Dendritic cell treated with granulocyte-macrophage colony-stimulating factor and Interleukin-4, amounts not matched to agents 40 ng/mL and 50 ng/mL, for 4 days (primary cell): ENCODE measurements at regions not wholly inside any gene's neighbourhood (a gene's known extent, or its start where the extent isn't known, plus 50 kb on each side); places are given as distances from the start of the nearest gene placed in this dataset.
"Not testable (repeated sequence)": the region's sequence is repeated elsewhere in the genome, so short reads cannot be mapped to it uniquely, and the experiment has no call there.

Experiments used
- H3K27ac Mint-ChIP-seq: one replicate; pipeline ENCODE4 v1.8.0; 2022; ENCODE audit warnings: mild to moderate bottlenecking, mixed read lengths
- H3K27me3 Mint-ChIP-seq: one replicate; pipeline ENCODE4 v1.8.0; 2022; ENCODE audit warnings: mild to moderate bottlenecking, mixed read lengths
- H3K36me3 Mint-ChIP-seq: one replicate; pipeline ENCODE4 v1.8.0; 2022; ENCODE audit warnings: low read depth, mixed read lengths
- H3K4me1 Mint-ChIP-seq: one replicate; pipeline ENCODE4 v1.8.0; 2022; ENCODE audit warnings: low read depth, mixed read lengths
- H3K4me3 Mint-ChIP-seq: one replicate; pipeline ENCODE4 v1.8.0; 2022; ENCODE audit warnings: mild to moderate bottlenecking, moderate library complexity, mixed read lengths
- H3K9me3 Mint-ChIP-seq: one replicate; pipeline ENCODE4 v1.8.0; 2022; ENCODE audit warnings: mixed read lengths
- intact Hi-C: fragments of 100-400 bp; cut with micrococcal nuclease; formaldehyde crosslinking; loops from one replicate; pipeline ENCODE4 v1.15.0; 2022

DNA sequence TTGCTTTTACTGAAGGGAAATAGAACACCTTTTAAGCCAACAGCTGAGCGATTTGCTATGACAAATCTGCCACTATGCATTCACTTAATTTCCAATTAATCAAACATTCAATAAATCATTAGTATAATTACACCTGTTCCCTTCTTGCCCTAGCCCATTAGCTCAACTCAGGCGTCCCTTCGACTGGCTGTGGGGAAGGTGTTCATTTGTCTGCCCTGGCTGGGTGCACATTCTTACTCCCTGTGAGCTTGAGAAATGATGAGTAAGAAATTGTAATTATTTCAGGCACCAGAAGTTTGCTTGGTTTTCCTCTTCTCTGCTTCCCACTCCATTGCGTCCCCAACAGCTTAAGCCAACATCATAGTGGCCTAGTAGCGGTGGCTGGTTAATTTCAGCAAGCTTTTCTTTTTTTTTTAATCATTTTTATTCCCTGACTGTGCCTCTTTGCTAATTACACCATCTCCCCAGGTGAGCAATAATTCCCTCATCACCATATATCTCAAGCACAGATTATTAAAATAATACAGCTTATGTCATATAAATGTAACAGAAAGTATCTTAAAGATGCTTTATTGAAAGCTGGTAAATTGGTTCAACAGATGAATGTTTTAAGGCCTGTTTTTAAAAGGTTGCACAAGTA is 623.9 kb upstream of the RBFOX1 start:
- no peak overlapping the region for H3K27ac Mint-ChIP-seq
- H3K9me3 Mint-ChIP-seq = peaks cover 17% of the 10 kb centered on the region

DNA sequence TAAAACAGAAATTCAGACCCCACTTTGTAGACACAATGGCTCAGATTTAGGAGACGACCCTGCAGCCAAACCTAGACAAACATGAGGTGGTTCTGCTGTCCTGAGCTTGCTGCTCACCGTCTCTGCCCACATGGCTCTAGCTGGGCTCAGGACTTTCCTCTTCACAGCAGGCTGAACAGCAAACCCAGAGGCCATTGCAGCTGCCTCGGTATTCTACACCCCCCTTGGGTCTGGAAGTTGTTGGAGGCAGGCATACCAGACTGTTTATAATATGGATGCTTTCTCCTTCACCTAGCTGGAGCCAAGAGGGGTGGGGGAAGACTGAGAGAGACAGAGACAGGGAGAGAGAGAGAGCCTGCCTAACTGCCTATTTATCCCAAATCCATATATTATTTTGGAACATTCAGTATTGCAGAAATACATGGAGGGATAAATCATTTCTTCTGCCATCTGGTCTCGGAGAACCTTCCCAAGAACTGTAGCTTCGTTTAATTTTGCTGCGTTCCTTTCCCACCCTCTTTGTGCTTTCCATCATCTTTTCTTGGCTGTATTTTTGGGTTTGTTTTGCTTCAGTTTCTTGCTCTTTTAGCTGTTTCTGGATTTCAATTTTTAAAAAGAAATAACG is 628.2 kb upstream of the RBFOX1 start:
- Mint-ChIP-seq H3K27me3 (no peaks in the 10 kb centered on the region), H3K4me1 (no peaks in the 10 kb centered on the region), H3K27ac (no peak overlapping the region), H3K36me3 (no peaks in the 10 kb centered on the region), H3K4me3 (no peak overlapping the region), H3K9me3 (no peaks in the 10 kb centered on the region)
- intact Hi-C loops = no loop called here

More for the DNA sequence above, 623.9 kb upstream of the RBFOX1 start:
- intact Hi-C loops = no loop called here
- no peaks in the 10 kb centered on the region for H3K27me3 Mint-ChIP-seq
- H3K4me3 Mint-ChIP-seq = no peak overlapping the region
- H3K36me3 Mint-ChIP-seq = no peaks in the 10 kb centered on the region
- H3K4me1 Mint-ChIP-seq = no peaks in the 10 kb centered on the region

DNA sequence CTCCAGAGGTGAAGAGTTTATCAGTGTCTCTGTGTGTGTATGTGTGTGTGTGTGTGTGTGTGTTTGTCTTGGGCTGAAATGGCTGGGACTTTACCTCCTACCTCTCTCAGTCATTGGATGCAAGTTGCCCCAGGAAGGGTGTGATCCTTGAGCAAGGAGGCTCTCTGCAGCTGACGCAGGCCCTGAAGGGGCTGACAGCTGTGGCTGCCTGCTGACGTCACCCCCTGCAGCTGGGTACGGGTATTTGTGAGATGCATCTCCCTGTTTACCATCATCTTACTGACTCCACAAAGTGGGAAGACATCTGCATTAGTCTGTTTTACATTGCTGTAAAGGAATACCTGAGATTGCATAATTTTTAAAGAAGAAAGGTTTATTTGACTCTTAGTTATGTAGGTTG is 631.5 kb upstream of the RBFOX1 start:
- H3K27me3 Mint-ChIP-seq = no peaks in the 10 kb centered on the region

DNA sequence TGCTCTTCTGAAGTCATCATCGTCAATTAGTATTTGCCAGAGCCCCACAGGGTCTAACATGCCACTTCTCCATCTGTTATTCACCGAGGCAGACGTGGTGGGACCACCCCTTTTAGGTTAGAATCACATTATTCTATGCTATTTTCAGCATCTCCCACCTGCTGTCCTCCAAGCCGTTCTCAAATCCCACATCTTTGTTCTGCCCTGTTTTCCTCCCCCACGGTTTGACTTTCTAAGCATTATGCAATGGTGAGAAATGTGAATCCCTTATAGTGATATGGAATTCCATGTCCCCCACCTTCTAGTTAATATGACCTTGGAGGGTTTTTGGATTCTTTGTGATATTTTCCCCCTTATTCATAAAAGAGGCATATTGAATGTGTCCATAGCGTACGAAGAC is 634.1 kb upstream of the RBFOX1 start:
- no peaks in the 10 kb centered on the region for H3K9me3 Mint-ChIP-seq
- H3K4me3 Mint-ChIP-seq = no peak overlapping the region
- no peak overlapping the region for H3K27ac Mint-ChIP-seq
- no peaks in the 10 kb centered on the region for H3K27me3 Mint-ChIP-seq
- no peaks in the 10 kb centered on the region for H3K4me1 Mint-ChIP-seq
- H3K36me3 Mint-ChIP-seq = no peaks in the 10 kb centered on the region
- intact Hi-C loops = no loop called here

More for the DNA sequence above, 631.5 kb upstream of the RBFOX1 start:
- H3K4me3 Mint-ChIP-seq = no peak overlapping the region
- no peak overlapping the region for H3K27ac Mint-ChIP-seq
- intact Hi-C loops = no loop called here
- H3K9me3 Mint-ChIP-seq = no peaks in the 10 kb centered on the region
- no peaks in the 10 kb centered on the region for H3K4me1 Mint-ChIP-seq
- H3K36me3 Mint-ChIP-seq = no peaks in the 10 kb centered on the region

DNA sequence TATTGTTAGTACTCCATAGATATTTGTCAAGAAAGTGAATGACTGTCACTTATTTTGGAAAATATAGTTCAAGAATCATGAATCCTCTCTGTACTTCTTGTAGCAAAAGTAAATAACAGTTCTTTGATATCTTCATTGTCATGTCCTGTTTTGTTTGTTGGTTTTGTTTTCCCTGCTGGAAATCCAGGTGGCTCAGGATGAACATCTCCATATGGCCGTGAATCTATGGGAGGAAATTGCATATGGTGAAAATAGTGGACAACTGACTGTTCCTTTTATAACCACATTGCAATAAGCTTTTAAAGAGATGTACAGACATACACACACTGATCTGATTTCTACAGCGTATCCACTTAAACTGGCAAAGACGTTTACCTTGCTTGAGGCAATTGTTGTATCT is 637.0 kb upstream of the RBFOX1 start:
- Mint-ChIP-seq H3K4me1 (no peaks in the 10 kb centered on the region), H3K27me3 (no peaks in the 10 kb centered on the region), H3K27ac (no peak overlapping the region), H3K9me3 (no peaks in the 10 kb centered on the region), H3K36me3 (no peaks in the 10 kb centered on the region), H3K4me3 (no peak overlapping the region)
- intact Hi-C loops = no loop called here

DNA sequence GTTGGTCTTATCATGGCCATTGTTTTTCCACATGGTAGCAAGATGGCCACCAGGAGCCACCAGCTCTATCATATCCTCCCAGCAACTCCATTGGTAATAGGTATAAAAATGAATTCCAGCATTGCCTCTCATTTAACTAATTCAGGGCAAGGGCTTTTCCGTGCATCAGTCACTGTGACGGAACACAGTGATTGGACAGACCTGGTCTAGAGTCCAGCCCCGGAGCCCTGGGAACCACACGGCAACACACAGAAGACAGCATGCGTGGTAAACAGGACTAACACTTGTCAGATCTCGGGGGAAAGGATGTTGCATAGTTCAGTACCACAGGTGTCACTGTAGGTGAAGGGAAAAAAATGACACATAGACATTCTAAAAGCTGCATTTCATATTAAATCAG is 638.0 kb upstream of the RBFOX1 start:
- no peaks in the 10 kb centered on the region for H3K36me3 Mint-ChIP-seq
- intact Hi-C loops = no loop called here
- H3K9me3 Mint-ChIP-seq = no peaks in the 10 kb centered on the region
- no peak overlapping the region for H3K27ac Mint-ChIP-seq
- H3K27me3 Mint-ChIP-seq = no peaks in the 10 kb centered on the region
- H3K4me1 Mint-ChIP-seq = no peaks in the 10 kb centered on the region
- H3K4me3 Mint-ChIP-seq = no peak overlapping the region

DNA sequence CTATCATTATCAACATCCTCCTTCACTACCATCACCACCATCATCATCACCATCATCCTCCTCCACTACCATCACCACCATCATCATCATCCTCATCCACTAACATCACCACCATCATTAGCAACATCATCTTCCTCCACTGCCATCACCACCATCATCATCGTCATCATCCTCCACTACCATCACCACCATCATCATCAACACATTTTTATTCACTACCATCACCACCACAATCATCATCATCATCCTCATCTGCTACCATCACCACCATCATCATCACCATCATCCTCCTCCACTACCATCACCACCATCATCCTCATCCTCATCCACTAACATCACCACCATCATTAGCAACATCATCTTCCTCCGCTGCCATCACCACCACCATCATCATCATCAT is 639.2 kb upstream of the RBFOX1 start:
- H3K36me3 Mint-ChIP-seq, H3K27ac Mint-ChIP-seq, H3K27me3 Mint-ChIP-seq, H3K4me1 Mint-ChIP-seq, H3K4me3 Mint-ChIP-seq, intact Hi-C loops, H3K9me3 Mint-ChIP-seq: not testable (repeated sequence)

- Mint-ChIP-seq H3K4me3 (no peak overlapping the region), H3K9me3 (no peaks in the 10 kb centered on the region), H3K4me1 (no peaks in the 10 kb centered on the region), H3K27ac (no peak overlapping the region), H3K27me3 (no peaks in the 10 kb centered on the region), H3K36me3 (no peaks in the 10 kb centered on the region)
- intact Hi-C loops = no loop called here
Measured at GRCh38 chr16:6692874-6693273, 639.8 kb upstream of the RBFOX1 start.

DNA sequence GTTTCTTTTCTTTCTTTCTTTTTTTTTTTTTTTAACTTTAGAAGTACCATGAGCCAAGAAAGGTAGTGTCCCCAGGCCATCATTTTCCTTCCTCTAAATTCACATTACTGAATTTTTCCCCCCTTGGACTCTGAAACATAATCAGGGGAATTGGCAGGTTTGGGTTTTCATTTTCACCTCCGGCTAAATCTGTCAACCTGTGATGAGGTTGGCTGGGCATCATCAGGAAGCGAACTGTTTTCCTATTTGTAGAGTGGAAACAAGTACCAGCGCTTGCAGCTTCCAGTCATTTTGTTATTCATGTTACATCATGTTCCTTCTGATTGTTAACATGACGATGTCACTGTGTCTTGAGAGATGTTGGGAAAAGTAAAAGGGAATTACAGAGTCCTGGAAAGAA is 641.9 kb upstream of the RBFOX1 start:
- H3K36me3 Mint-ChIP-seq = no peaks in the 10 kb centered on the region

DNA sequence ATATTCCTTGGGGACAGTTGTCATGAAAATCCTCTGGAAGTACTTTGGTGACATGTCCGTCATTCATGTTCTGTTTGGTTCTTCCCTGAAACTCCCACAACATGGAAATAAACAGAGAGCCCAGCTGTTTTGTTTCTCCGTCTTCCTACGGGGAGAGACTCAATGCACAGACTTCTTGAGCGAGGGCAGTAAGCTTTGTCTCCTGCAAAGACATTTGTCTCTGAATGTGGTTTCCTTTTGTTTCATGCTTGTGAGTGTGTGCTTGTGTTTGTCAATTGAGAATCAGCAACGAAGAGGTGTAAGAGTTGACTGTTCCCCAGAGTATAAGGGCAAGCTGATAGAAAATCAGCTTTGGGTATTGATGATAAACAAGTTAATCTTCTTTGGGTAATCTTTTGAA is 643.0 kb upstream of the RBFOX1 start:
- Mint-ChIP-seq H3K4me3 (no peak overlapping the region), H3K27ac (no peak overlapping the region), H3K9me3 (no peaks in the 10 kb centered on the region), H3K36me3 (no peaks in the 10 kb centered on the region), H3K4me1 (no peaks in the 10 kb centered on the region), H3K27me3 (no peaks in the 10 kb centered on the region)
- intact Hi-C loops = no loop called here

More for the DNA sequence above, 641.9 kb upstream of the RBFOX1 start:
- no peaks in the 10 kb centered on the region for H3K27me3 Mint-ChIP-seq
- no peak overlapping the region for H3K27ac Mint-ChIP-seq
- intact Hi-C loops = no loop called here
- H3K4me3 Mint-ChIP-seq = no peak overlapping the region
- no peaks in the 10 kb centered on the region for H3K4me1 Mint-ChIP-seq
- H3K9me3 Mint-ChIP-seq = no peaks in the 10 kb centered on the region

DNA sequence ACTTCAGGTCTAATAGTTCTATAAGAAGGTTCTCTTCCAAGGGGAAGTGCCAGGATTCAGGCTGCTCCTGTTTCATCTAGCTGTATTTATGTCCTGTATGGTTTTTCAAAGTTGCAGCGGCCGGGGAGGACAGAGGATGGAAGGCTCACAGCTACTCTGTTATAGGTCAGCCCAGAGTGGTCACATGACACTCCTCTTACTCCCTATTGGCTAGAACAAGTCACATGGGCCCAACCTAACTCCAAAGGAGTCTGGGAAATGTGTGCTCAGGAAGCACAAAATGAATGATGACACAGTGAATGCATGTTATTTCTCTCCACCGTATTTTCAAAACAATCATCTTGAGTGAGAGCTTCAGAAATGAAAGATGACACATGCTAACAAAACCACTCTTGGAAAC is 645.1 kb upstream of the RBFOX1 start:
- intact Hi-C loops = no loop called here
- Mint-ChIP-seq H3K4me3 (no peak overlapping the region), H3K9me3 (no peaks in the 10 kb centered on the region), H3K4me1 (no peaks in the 10 kb centered on the region), H3K27me3 (no peaks in the 10 kb centered on the region), H3K36me3 (no peaks in the 10 kb centered on the region), H3K27ac (no peak overlapping the region)

GRCh38 chr16:6684076-6684673 is 648.5 kb upstream of the RBFOX1 start:
- H3K9me3 Mint-ChIP-seq = no peaks in the 10 kb centered on the region

DNA sequence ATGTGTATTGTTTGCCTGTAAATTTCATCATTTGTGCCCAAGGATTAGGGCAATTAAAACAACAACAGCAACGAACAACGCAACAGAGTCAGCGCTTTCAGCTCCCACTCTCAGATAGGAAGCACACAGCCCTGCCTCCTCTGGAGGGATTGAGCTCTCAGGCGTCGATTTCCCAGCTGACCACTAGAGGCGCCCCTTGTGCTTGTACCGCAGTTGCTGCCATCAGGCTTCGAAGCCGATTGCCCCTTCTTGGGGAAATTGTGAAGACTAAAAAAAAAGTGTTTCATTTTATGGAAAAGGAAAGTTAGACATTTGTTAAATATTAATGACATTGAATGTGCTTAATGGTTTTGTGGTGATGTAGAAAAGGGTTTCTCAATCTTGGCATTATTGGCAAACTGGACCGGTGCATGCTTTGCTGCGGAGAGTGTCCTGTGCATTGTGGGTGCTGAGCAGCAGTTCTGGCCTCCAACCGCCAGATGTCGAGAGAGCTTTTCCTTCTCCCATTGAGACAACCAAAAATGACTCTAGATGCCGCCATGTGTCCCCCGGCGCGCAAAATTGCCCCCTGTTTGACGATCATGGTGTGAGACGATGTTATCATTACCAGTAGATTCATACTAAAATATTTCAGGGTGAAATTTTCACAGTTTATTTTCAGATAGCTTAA is 650.4 kb upstream of the RBFOX1 start:
- Mint-ChIP-seq H3K4me1 (no peaks in the 10 kb centered on the region), H3K9me3 (no peaks in the 10 kb centered on the region), H3K27me3 (no peaks in the 10 kb centered on the region), H3K27ac (no peak overlapping the region), H3K4me3 (no peak overlapping the region), H3K36me3 (no peaks in the 10 kb centered on the region)
- intact Hi-C loops = no loop called here

More at GRCh38 chr16:6684076-6684673, 648.5 kb upstream of the RBFOX1 start:
- Mint-ChIP-seq H3K36me3 (no peaks in the 10 kb centered on the region), H3K27me3 (no peaks in the 10 kb centered on the region), H3K4me1 (no peaks in the 10 kb centered on the region), H3K27ac (no peak overlapping the region), H3K4me3 (no peak overlapping the region)
- intact Hi-C loops = no loop called here

DNA sequence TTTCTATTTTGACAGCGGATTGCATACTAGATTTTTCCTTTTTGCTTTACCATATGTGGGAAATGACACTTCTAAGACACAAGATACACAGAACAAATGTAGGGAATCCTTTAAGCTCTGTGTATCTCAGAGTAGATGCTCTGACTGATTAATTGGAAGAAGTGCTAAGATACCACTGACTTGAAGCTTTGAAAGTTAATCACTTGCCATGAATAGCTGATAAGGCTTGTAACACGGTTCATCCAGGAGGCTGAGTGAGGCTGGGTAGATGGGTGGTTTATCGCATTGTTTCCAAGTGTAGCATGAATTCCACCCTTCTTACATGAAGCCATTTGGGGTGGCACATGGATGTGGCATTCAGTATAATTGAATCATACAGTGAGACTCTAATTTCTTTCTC is 654.1 kb upstream of the RBFOX1 start:
- Mint-ChIP-seq H3K4me3 (no peak overlapping the region), H3K4me1 (no peaks in the 10 kb centered on the region), H3K27ac (no peak overlapping the region), H3K36me3 (no peaks in the 10 kb centered on the region), H3K9me3 (no peaks in the 10 kb centered on the region), H3K27me3 (no peaks in the 10 kb centered on the region)
- intact Hi-C loops = no loop called here
